ENCODE measurements at regions not wholly inside any gene's neighbourhood (a gene's known extent, or its start where the extent isn't known, plus 50 kb on each side); places are given as distances from the start of the nearest gene placed in this dataset.

- TF ChIP-seq CTCF (IDR thresholded peaks at IDR 0.05) (no peak), RXRA (IDR thresholded peaks at IDR 0.05; ENCODE audit: borderline replicate concordance, low read depth) (no peak), POLR2AphosphoS5 (IDR thresholded peaks at IDR 0.05; ENCODE audit: low read depth, low read length) (no peak), RCOR1 (IDR thresholded peaks at IDR 0.05; ENCODE audit: low read length) (no peak), GATA2 (CRISPR knock-in tag; IDR thresholded peaks at IDR 0.05) (no peak)
Observed at GRCh38 chr11:95442531-95443050, 211.6 kb upstream of the SESN3 start.
